HEK293 (cell line): ENCODE measurements at regions not wholly inside any gene's neighbourhood (a gene's known extent, or its start where the extent isn't known, plus 50 kb on each side); places are given as distances from the start of the nearest gene placed in this dataset.

Experiments
- CTCF ChIA-PET: fragments of 350-600 bp; formaldehyde crosslinking; extraction: SDS; loops from one replicate; lab custom pipeline; 2021; ENCODE audit warnings: antibody characterized with exemption; lab: Yijun Ruan, JAX
- POLR2A ChIA-PET: fragments of 300-600 bp; formaldehyde crosslinking; extraction: SDS; loops from one replicate; lab custom pipeline; 2020; ENCODE audit warnings: antibody characterized with exemption, inconsistent platforms; lab: Yijun Ruan, JAX
- H3K27ac ChIP-seq: fragments of 200-500 bp; sonication (Bioruptor generic); 2 replicates; pipeline ENCODE4 v1.5.1; 2014; ENCODE audit warnings: low read depth, low read length, control low read depth, inconsistent platforms; ENCODE audit errors: extremely low read depth
- H3K36me3 ChIP-seq, 2 experiments: fragments of 200-500 bp in 1 of 2; sonication (Bioruptor generic) in 1 of 2; 1 replicate in 1 of 2; 2 replicates in 1 of 2; pipeline ENCODE4 v1.5.1; 2014 to 2017; ENCODE audit warnings: inconsistent platforms in 2 of 2, low read length in 2 of 2; ENCODE audit not compliant: control insufficient read depth in 2 of 2, insufficient read depth in 1 of 2
- H3K4me1 ChIP-seq: fragments of 200-500 bp; sonication (Bioruptor generic); 2 replicates; pipeline ENCODE4 v1.5.1; 2014; ENCODE audit warnings: mild to moderate bottlenecking, low read length, inconsistent platforms; ENCODE audit not compliant: control insufficient read depth, insufficient read depth
- H3K4me3 ChIP-seq: 2 replicates; pipeline ENCODE4 v1.5.1; 2011; ENCODE audit warnings: low read depth, mild to moderate bottlenecking, control low read depth, low read length, moderate library complexity
- H3K9me3 ChIP-seq: fragments of 200-500 bp; sonication (Bioruptor generic); 2 replicates; pipeline ENCODE4 v1.5.1; 2014; ENCODE audit warnings: low read depth, low read length, inconsistent platforms; ENCODE audit not compliant: control insufficient read depth, insufficient read depth
- GLIS2 ChIP-seq: fragments of 450-650 bp; formaldehyde crosslinking; IDR thresholded peaks from 2 replicates; pipeline ENCODE4 v1.5.1; 2016; ENCODE audit warnings: missing biosample characterization, missing genetic modification characterization
- MZF1 ChIP-seq: fragments of 450-650 bp; formaldehyde crosslinking; IDR thresholded peaks from 2 replicates; pipeline ENCODE4 v1.5.1; 2017; ENCODE audit warnings: missing biosample characterization, missing genetic modification characterization, borderline replicate concordance
- OSR2 ChIP-seq: fragments of 450-650 bp; formaldehyde crosslinking; IDR thresholded peaks from 2 replicates; pipeline ENCODE4 v1.5.1; 2016; ENCODE audit warnings: missing biosample characterization, missing genetic modification characterization
- RBAK ChIP-seq: fragments of 450-650 bp; formaldehyde crosslinking; IDR thresholded peaks from 2 replicates; pipeline ENCODE4 v1.5.1; 2016; ENCODE audit warnings: missing biosample characterization, missing genetic modification characterization
- SALL2 ChIP-seq: fragments of 450-650 bp; formaldehyde crosslinking; IDR thresholded peaks from 2 replicates; pipeline ENCODE4 v1.5.0; 2017; ENCODE audit warnings: missing biosample characterization, mild to moderate bottlenecking, missing genetic modification characterization, borderline replicate concordance
- ZNF16 ChIP-seq: fragments of 450-650 bp; formaldehyde crosslinking; IDR thresholded peaks from 2 replicates; pipeline ENCODE4 v1.5.1; 2016; ENCODE audit warnings: low read depth, missing biosample characterization, missing genetic modification characterization
- ZNF19 ChIP-seq: fragments of 450-650 bp; formaldehyde crosslinking; IDR thresholded peaks from 2 replicates; pipeline ENCODE4; 2016; ENCODE audit warnings: missing biosample characterization, missing genetic modification characterization, low read depth
- ZNF423 ChIP-seq: fragments of 450-650 bp; formaldehyde crosslinking; IDR thresholded peaks from 2 replicates; pipeline ENCODE4 v1.5.1; 2016; ENCODE audit warnings: missing biosample characterization, missing genetic modification characterization
- ZNF426 ChIP-seq: fragments of 450-650 bp; formaldehyde crosslinking; IDR thresholded peaks from 2 replicates; pipeline ENCODE4 v1.5.1; 2017; ENCODE audit warnings: missing biosample characterization, missing genetic modification characterization, mild to moderate bottlenecking, inconsistent platforms, moderate library complexity
- ZNF561 ChIP-seq: fragments of 450-650 bp; IDR thresholded peaks from 2 replicates; pipeline ENCODE4 v1.5.1; 2018; ENCODE audit warnings: missing biosample characterization, missing genetic modification characterization, borderline replicate concordance
- ZNF624 ChIP-seq: fragments of 450-650 bp; formaldehyde crosslinking; IDR thresholded peaks from 2 replicates; pipeline ENCODE4 v1.5.1; 2017; ENCODE audit warnings: missing biosample characterization, missing genetic modification characterization
- TF ChIP-seq, protein P1 (sequence below): fragments of 450-650 bp; formaldehyde crosslinking; IDR thresholded peaks from 2 replicates; pipeline ENCODE4 v1.5.1; 2016; ENCODE audit warnings: missing biosample characterization, missing genetic modification characterization
- TF ChIP-seq, protein P2 (sequence below): fragments of 450-650 bp; formaldehyde crosslinking; IDR thresholded peaks from 2 replicates; pipeline ENCODE4 v1.5.1; 2016; ENCODE audit warnings: missing biosample characterization, missing genetic modification characterization
- TF ChIP-seq, protein P3 (sequence below): fragments of 450-650 bp; formaldehyde crosslinking; IDR thresholded peaks from 2 replicates; pipeline ENCODE4 v1.5.1; 2017; ENCODE audit warnings: missing biosample characterization, missing genetic modification characterization

DNA sequence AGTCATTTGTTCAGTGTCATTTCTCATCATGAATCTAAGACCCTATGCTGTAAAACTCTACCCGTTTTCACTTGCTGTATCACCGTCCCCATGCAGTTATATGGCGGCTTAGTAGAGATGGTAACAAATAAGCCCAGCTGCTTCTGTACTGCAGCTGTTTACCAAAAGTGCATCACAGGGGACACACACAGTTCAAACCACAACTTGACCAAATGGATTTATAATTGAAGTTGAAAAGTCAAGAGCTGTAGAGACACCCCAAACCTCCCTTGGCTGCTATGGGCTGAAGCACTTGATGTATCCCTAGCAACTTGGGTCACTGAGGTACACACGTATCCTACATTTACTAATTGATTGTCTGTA, 219.0 kb upstream of the FGF13 start (continued):
- TF ChIP-seq OSR2 (tag by site-specific recombination): no peak

GRCh38 chrX:138929926-138930582, 218.5 kb upstream of the FGF13 start:
- ChIA-PET CTCF (interaction anchor here (0.8 to 0.9 kb wide), 2 partner anchors 15 to 155 kb away, joined by 3 to 4 read pairs; no protein-coding TSS in a partner anchor), POLR2A (no interaction called here)
- H3K9me3 ChIP-seq: no peaks in the 10 kb centered on the region
- no peaks in the 10 kb centered on the region for H3K36me3 ChIP-seq
- H3K4me3 ChIP-seq: no peak overlapping the region
- no peak for TF ChIP-seq ZNF426 (tag by site-specific recombination)
- no peak for TF ChIP-seq ZNF19 (tag by site-specific recombination)
- no peak for TF ChIP-seq SALL2 (tag by site-specific recombination)
- H3K4me1 ChIP-seq: no peaks in the 10 kb centered on the region
- no peak overlapping the region for H3K27ac ChIP-seq

- H3K4me1 ChIP-seq: no peaks in the 10 kb centered on the region
- H3K9me3 ChIP-seq: no peaks in the 10 kb centered on the region
- ChIA-PET CTCF (interaction anchor here (0.8 kb wide), 1 partner anchor 156 kb away, joined by 4 read pairs; no protein-coding TSS in a partner anchor), POLR2A (no interaction called here)
- no peak overlapping the region for H3K4me3 ChIP-seq
- H3K36me3 ChIP-seq: no peaks in the 10 kb centered on the region
- TF ChIP-seq, protein P1, sequence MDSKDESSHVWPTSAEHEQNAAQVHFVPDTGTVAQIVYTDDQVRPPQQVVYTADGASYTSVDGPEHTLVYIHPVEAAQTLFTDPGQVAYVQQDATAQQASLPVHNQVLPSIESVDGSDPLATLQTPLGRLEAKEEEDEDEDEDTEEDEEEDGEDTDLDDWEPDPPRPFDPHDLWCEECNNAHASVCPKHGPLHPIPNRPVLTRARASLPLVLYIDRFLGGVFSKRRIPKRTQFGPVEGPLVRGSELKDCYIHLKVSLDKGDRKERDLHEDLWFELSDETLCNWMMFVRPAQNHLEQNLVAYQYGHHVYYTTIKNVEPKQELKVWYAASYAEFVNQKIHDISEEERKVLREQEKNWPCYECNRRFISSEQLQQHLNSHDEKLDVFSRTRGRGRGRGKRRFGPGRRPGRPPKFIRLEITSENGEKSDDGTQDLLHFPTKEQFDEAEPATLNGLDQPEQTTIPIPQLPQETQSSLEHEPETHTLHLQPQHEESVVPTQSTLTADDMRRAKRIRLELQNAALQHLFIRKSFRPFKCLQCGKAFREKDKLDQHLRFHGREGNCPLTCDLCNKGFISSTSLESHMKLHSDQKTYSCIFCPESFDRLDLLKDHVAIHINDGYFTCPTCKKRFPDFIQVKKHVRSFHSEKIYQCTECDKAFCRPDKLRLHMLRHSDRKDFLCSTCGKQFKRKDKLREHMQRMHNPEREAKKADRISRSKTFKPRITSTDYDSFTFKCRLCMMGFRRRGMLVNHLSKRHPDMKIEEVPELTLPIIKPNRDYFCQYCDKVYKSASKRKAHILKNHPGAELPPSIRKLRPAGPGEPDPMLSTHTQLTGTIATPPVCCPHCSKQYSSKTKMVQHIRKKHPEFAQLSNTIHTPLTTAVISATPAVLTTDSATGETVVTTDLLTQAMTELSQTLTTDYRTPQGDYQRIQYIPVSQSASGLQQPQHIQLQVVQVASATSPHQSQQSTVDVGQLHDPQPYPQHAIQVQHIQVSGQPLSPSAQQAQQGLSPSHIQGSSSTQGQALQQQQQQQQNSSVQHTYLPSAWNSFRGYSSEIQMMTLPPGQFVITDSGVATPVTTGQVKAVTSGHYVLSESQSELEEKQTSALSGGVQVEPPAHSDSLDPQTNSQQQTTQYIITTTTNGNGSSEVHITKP (tag by site-specific recombination): peak; percentile 17; the same call in 1 of the 2 replicates
- TF ChIP-seq GLIS2 (tag by site-specific recombination) (no peak), MZF1 (tag by site-specific recombination) (no peak), ZNF624 (tag by site-specific recombination) (no peak), RBAK (no peak), ZNF561 (tag by site-specific recombination) (no peak), ZNF423 (tag by site-specific recombination) (no peak), ZNF16 (tag by site-specific recombination) (no peak)
- TF ChIP-seq, protein P2, sequence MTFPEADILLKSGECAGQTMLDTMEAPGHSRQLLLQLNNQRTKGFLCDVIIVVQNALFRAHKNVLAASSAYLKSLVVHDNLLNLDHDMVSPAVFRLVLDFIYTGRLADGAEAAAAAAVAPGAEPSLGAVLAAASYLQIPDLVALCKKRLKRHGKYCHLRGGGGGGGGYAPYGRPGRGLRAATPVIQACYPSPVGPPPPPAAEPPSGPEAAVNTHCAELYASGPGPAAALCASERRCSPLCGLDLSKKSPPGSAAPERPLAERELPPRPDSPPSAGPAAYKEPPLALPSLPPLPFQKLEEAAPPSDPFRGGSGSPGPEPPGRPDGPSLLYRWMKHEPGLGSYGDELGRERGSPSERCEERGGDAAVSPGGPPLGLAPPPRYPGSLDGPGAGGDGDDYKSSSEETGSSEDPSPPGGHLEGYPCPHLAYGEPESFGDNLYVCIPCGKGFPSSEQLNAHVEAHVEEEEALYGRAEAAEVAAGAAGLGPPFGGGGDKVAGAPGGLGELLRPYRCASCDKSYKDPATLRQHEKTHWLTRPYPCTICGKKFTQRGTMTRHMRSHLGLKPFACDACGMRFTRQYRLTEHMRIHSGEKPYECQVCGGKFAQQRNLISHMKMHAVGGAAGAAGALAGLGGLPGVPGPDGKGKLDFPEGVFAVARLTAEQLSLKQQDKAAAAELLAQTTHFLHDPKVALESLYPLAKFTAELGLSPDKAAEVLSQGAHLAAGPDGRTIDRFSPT (tag by site-specific recombination): no peak
- TF ChIP-seq, protein P3, sequence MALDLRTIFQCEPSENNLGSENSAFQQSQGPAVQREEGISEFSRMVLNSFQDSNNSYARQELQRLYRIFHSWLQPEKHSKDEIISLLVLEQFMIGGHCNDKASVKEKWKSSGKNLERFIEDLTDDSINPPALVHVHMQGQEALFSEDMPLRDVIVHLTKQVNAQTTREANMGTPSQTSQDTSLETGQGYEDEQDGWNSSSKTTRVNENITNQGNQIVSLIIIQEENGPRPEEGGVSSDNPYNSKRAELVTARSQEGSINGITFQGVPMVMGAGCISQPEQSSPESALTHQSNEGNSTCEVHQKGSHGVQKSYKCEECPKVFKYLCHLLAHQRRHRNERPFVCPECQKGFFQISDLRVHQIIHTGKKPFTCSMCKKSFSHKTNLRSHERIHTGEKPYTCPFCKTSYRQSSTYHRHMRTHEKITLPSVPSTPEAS: peak; percentile 46; the same call in 1 of the 2 replicates
- no peak overlapping the region for H3K27ac ChIP-seq
Measured at GRCh38 chrX:138928737-138929459, 217.4 kb upstream of the FGF13 start.
